GM12878 (cell line): ENCODE measurements at regions not wholly inside any gene's neighbourhood (a gene's known extent, or its start where the extent isn't known, plus 50 kb on each side); places are given as distances from the start of the nearest gene placed in this dataset.

Source experiments
- CBX5 ChIP-seq: sonication (generic); IDR thresholded peaks from 2 replicates; pipeline ENCODE4 v1.6.1; 2016; ENCODE audit warnings: low read depth, moderate library complexity, mild to moderate bottlenecking, inconsistent platforms
- CREB1 ChIP-seq: IDR thresholded peaks from 2 replicates; pipeline ENCODE4 v1.6.1; 2012; ENCODE audit warnings: low read depth, mild to moderate bottlenecking, inconsistent platforms
- CTCF ChIP-seq, 3 experiments: IDR thresholded peaks in 2 of 3; conservative IDR thresholded peaks in 1 of 3; 2 replicates each; pipeline ENCODE4 v1.5.1; 2011; ENCODE audit warnings: low read depth in 3 of 3, low read length in 3 of 3, mild to moderate bottlenecking in 3 of 3, control low read depth in 2 of 3, moderate library complexity in 2 of 3, inconsistent platforms in 1 of 3, mixed read lengths in 1 of 3; ENCODE audit not compliant: control insufficient read depth in 2 of 3, insufficient read depth in 1 of 3; ENCODE audit errors: extremely low read depth in 1 of 3
- FOS ChIP-seq: IDR thresholded peaks from 3 replicates; pipeline ENCODE4 v1.6.1; 2011; ENCODE audit warnings: borderline replicate concordance; ENCODE audit not compliant: insufficient read length; ENCODE audit errors: extremely low read depth
- JUND ChIP-seq: IDR thresholded peaks from 2 replicates; pipeline ENCODE4 v1.6.1; 2012; ENCODE audit warnings: low read depth, mild to moderate bottlenecking, low read length, improper control_type of control experiment, moderate library complexity
- NFIC ChIP-seq: IDR thresholded peaks from 2 replicates; pipeline ENCODE4 v1.6.1; 2012; ENCODE audit warnings: low read depth, mild to moderate bottlenecking, inconsistent platforms, low read length, moderate library complexity
- PAX5 ChIP-seq: IDR thresholded peaks from 2 replicates; pipeline ENCODE4 v1.6.1; 2011; ENCODE audit warnings: low read depth, low read length, borderline replicate concordance
- POLR2A ChIP-seq: IDR thresholded peaks from 2 replicates; pipeline ENCODE4 v1.6.1; 2011; ENCODE audit warnings: low read depth, mild to moderate bottlenecking, low read length
- STAT1 ChIP-seq: fragments of 450-650 bp; conservative IDR thresholded peaks from 2 replicates; pipeline ENCODE4 v1.6.1; 2014; ENCODE audit warnings: antibody characterized with exemption, mild to moderate bottlenecking
- TAF1 ChIP-seq: IDR thresholded peaks from 2 replicates; pipeline ENCODE4 v1.6.1; 2011; ENCODE audit warnings: mild to moderate bottlenecking, low read depth, low read length, borderline replicate concordance
- ZBED1 ChIP-seq: IDR thresholded peaks from 2 replicates; pipeline ENCODE4 v1.6.1; 2016; ENCODE audit warnings: borderline replicate concordance
- ZNF207 ChIP-seq: fragments of 450-650 bp; IDR thresholded peaks from 2 replicates; pipeline ENCODE4 v1.6.1; 2014; ENCODE audit warnings: antibody characterized with exemption, mild to moderate bottlenecking, borderline replicate concordance
- TF ChIP-seq, protein P1 (sequence below): IDR thresholded peaks from 2 replicates; pipeline ENCODE4 v1.6.1; 2012; ENCODE audit warnings: low read length, inconsistent platforms
- TF ChIP-seq, protein P2 (sequence below): fragments of 450-650 bp; IDR thresholded peaks from 2 replicates; pipeline ENCODE4 v1.6.1; 2016; ENCODE audit warnings: mild to moderate bottlenecking

DNA sequence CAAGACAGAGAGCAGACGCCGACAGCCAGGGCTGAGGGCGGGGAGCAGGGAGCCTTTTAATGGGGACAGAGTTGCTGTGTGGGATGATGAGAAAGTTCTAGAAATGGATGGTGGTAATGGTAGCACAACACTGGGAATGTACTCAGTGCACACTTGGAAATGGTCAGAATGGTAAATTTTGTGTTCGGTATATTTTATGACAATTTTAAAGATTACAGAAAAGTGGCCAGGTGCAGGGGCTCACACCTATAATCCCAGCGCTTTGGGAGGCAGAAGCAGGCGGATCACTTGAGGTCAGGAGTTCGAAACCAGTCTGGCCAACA lies 243.2 kb upstream of the CIBAR2 start:
- TF ChIP-seq STAT1 = no peak
- no peak for TF ChIP-seq POLR2A
- TF ChIP-seq, protein P1, sequence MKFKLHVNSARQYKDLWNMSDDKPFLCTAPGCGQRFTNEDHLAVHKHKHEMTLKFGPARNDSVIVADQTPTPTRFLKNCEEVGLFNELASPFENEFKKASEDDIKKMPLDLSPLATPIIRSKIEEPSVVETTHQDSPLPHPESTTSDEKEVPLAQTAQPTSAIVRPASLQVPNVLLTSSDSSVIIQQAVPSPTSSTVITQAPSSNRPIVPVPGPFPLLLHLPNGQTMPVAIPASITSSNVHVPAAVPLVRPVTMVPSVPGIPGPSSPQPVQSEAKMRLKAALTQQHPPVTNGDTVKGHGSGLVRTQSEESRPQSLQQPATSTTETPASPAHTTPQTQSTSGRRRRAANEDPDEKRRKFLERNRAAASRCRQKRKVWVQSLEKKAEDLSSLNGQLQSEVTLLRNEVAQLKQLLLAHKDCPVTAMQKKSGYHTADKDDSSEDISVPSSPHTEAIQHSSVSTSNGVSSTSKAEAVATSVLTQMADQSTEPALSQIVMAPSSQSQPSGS = no peak
- TF ChIP-seq FOS = no peak
- TF ChIP-seq TAF1 = no peak
- TF ChIP-seq CBX5 = no peak
- no peak for TF ChIP-seq PAX5
- no peak for TF ChIP-seq NFIC
- TF ChIP-seq ZNF207 = no peak
- no peak for TF ChIP-seq CREB1
- TF ChIP-seq JUND = no peak
- TF ChIP-seq, protein P2, sequence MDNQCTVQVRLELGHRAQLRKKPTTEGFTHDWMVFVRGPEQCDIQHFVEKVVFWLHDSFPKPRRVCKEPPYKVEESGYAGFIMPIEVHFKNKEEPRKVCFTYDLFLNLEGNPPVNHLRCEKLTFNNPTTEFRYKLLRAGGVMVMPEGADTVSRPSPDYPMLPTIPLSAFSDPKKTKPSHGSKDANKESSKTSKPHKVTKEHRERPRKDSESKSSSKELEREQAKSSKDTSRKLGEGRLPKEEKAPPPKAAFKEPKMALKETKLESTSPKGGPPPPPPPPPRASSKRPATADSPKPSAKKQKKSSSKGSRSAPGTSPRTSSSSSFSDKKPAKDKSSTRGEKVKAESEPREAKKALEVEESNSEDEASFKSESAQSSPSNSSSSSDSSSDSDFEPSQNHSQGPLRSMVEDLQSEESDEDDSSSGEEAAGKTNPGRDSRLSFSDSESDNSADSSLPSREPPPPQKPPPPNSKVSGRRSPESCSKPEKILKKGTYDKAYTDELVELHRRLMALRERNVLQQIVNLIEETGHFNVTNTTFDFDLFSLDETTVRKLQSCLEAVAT = no peak
- TF ChIP-seq CTCF (IDR thresholded peaks at IDR 0.05 in 2 of 3, conservative IDR thresholded peaks at IDR 0.05 in 1 of 3; ENCODE audit: control insufficient read depth in 2 of 3, extremely low read depth in 1 of 3, insufficient read depth in 1 of 3, low read depth in 3 of 3, low read length in 3 of 3) = no peak
- TF ChIP-seq ZBED1 = no peak
